Activated CD4-positive, alpha-beta T cell treated with anti-CD3 and anti-CD28 coated beads for 1 hour (primary cell): ENCODE measurements at regions not wholly inside any gene's neighbourhood (a gene's known extent, or its start where the extent isn't known, plus 50 kb on each side); places are given as distances from the start of the nearest gene placed in this dataset.

ENCODE experiments used
- DNase-seq: peaks from one replicate; pipeline ENCODE4 v3.0.0-alpha.2; 2020

- no peak for DNase-seq
Measured at GRCh38 chr13:105410602-105411001, 1124.9 kb downstream of the EFNB2 start.

GRCh38 chr13:105406551-105406950, 1128.9 kb downstream of the EFNB2 start:
- no peak for DNase-seq

GRCh38 chr13:105403086-105403485, 1132.4 kb downstream of the EFNB2 start:
- no peak for DNase-seq

GRCh38 chr13:105395041-105395440, 1140.4 kb downstream of the EFNB2 start:
- DNase-seq, result no peak

GRCh38 chr13:105389373-105389772, 1146.1 kb downstream of the EFNB2 start:
- no peak for DNase-seq

- no peak for DNase-seq
Measured at GRCh38 chr13:105377452-105377851, 1158.0 kb downstream of the EFNB2 start.

- DNase-seq, result no peak
Measured at GRCh38 chr13:105370011-105370650, 1165.3 kb downstream of the EFNB2 start.

- DNase-seq, result no peak
Measured at GRCh38 chr13:105368781-105369180, 1166.7 kb downstream of the EFNB2 start.

- no peak for DNase-seq
Measured at GRCh38 chr13:105365831-105366230, 1169.6 kb downstream of the EFNB2 start.

- no peak for DNase-seq
Measured at GRCh38 chr13:105365021-105365550, 1170.4 kb downstream of the EFNB2 start.

GRCh38 chr13:105364191-105364590, 1171.3 kb downstream of the EFNB2 start:
- no peak for DNase-seq

GRCh38 chr13:105363261-105364190, 1171.9 kb downstream of the EFNB2 start:
- DNase-seq, result no peak

- no peak for DNase-seq
Measured at GRCh38 chr13:105353654-105354053, 1181.8 kb downstream of the EFNB2 start.

GRCh38 chr13:105349082-105349723, 1186.3 kb downstream of the EFNB2 start:
- no peak for DNase-seq

- DNase-seq, result no peak
Measured at GRCh38 chr13:105346141-105346775, 1189.2 kb downstream of the EFNB2 start.

GRCh38 chr13:105345730-105346129, 1189.7 kb downstream of the EFNB2 start:
- no peak for DNase-seq

- DNase-seq, result no peak
Measured at GRCh38 chr13:105345131-105345530, 1190.3 kb downstream of the EFNB2 start.

GRCh38 chr13:105343134-105343806, 1192.2 kb downstream of the EFNB2 start:
- no peak for DNase-seq

GRCh38 chr13:105342281-105342820, 1193.1 kb downstream of the EFNB2 start:
- DNase-seq, result no peak

GRCh38 chr13:105341758-105342157, 1193.7 kb downstream of the EFNB2 start:
- DNase-seq, result no peak

- no peak for DNase-seq
Measured at GRCh38 chr13:105341256-105341655, 1194.2 kb downstream of the EFNB2 start.

GRCh38 chr13:105340061-105340606, 1195.3 kb downstream of the EFNB2 start:
- no peak for DNase-seq
